DND-41 (cell line): ENCODE measurements at regions not wholly inside any gene's neighbourhood (a gene's known extent, or its start where the extent isn't known, plus 50 kb on each side); places are given as distances from the start of the nearest gene placed in this dataset.

Source experiments
- EZH2 ChIP-seq: IDR thresholded peaks from 3 replicates; pipeline ENCODE4 v1.6.1; 2012; ENCODE audit warnings: borderline replicate concordance, low read depth, mild to moderate bottlenecking, moderate library complexity, low read length, inconsistent platforms; ENCODE audit not compliant: severe bottlenecking
- TF ChIP-seq, protein P1 (sequence below): IDR thresholded peaks from 2 replicates; pipeline ENCODE4 v1.5.1; 2012; ENCODE audit warnings: borderline replicate concordance, low read length, moderate library complexity, mild to moderate bottlenecking; ENCODE audit not compliant: poor library complexity, severe bottlenecking; ENCODE audit errors: extremely low read depth

DNA sequence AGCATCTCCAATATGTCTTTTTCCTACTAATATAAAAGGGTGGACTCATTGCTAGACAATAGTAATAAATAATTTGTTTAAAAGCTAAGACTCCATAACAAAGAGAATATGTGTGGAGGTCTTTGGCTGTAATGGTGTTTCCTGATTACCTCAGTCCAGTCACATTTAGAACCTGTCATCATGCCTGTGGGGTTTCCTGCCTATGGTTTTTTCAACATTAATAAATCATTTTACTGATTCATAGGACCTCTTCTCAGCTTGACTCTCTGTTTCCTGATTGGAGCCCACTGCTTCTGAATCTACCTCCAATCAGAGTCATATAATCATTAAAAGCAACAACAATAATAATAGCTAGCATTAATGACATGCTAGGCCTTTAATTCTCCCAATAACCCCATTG is 52.4 kb upstream of the GNAI1 start:
- TF ChIP-seq, protein P1, sequence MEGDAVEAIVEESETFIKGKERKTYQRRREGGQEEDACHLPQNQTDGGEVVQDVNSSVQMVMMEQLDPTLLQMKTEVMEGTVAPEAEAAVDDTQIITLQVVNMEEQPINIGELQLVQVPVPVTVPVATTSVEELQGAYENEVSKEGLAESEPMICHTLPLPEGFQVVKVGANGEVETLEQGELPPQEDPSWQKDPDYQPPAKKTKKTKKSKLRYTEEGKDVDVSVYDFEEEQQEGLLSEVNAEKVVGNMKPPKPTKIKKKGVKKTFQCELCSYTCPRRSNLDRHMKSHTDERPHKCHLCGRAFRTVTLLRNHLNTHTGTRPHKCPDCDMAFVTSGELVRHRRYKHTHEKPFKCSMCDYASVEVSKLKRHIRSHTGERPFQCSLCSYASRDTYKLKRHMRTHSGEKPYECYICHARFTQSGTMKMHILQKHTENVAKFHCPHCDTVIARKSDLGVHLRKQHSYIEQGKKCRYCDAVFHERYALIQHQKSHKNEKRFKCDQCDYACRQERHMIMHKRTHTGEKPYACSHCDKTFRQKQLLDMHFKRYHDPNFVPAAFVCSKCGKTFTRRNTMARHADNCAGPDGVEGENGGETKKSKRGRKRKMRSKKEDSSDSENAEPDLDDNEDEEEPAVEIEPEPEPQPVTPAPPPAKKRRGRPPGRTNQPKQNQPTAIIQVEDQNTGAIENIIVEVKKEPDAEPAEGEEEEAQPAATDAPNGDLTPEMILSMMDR = no peak
- TF ChIP-seq EZH2 = no peak
